Loucy (cell line): ENCODE measurements at regions not wholly inside any gene's neighbourhood (a gene's known extent, or its start where the extent isn't known, plus 50 kb on each side); places are given as distances from the start of the nearest gene placed in this dataset.

Experiments used
- H2AFZ ChIP-seq: fragments of 200-600 bp; sonication (generic); 2 replicates; pipeline ENCODE4 v1.6.0; 2016; ENCODE audit warnings: antibody characterized with exemption, mild to moderate bottlenecking, low read length, moderate library complexity
- H3F3A ChIP-seq: fragments of 200-600 bp; 2 replicates; pipeline ENCODE4 v1.6.0; 2016; ENCODE audit warnings: antibody characterized with exemption, low read depth, mild to moderate bottlenecking
- H3K27me3 ChIP-seq: fragments of 200-600 bp; sonication (generic); 2 replicates; pipeline ENCODE4 v1.6.1; 2014; ENCODE audit warnings: low read length, mild to moderate bottlenecking; ENCODE audit not compliant: insufficient read depth, poor library complexity, severe bottlenecking
- H3K36me3 ChIP-seq: fragments of 200-600 bp; sonication (generic); 2 replicates; pipeline ENCODE4 v1.6.1; 2016; ENCODE audit warnings: low read length; ENCODE audit not compliant: insufficient read depth
- H3K4me1 ChIP-seq: fragments of 200-600 bp; sonication (generic); 2 replicates; pipeline ENCODE4 v1.5.1; 2014; ENCODE audit warnings: low read length, mild to moderate bottlenecking; ENCODE audit not compliant: insufficient read depth, poor library complexity, severe bottlenecking
- H3K4me2 ChIP-seq: fragments of 200-600 bp; sonication (generic); 2 replicates; pipeline ENCODE4 v1.6.0; 2014; ENCODE audit warnings: antibody characterized with exemption, low read length, low read depth, mild to moderate bottlenecking; ENCODE audit not compliant: poor library complexity, severe bottlenecking
- H3K4me3 ChIP-seq: fragments of 200-600 bp; sonication (generic); 2 replicates; pipeline ENCODE4 v1.5.1; 2014; ENCODE audit warnings: low read length, mild to moderate bottlenecking, mixed read lengths; ENCODE audit not compliant: poor library complexity, severe bottlenecking
- H3K79me2 ChIP-seq: fragments of 200-600 bp; sonication (generic); 2 replicates; pipeline ENCODE4 v1.6.1; 2014; ENCODE audit warnings: low read length; ENCODE audit not compliant: insufficient read depth
- H3K9ac ChIP-seq: fragments of 200-600 bp; sonication (generic); 2 replicates; pipeline ENCODE4 v1.6.0; 2014; ENCODE audit warnings: mild to moderate bottlenecking, low read depth, low read length, moderate library complexity; ENCODE audit not compliant: poor library complexity, severe bottlenecking
- H3K9me2 ChIP-seq: fragments of 200-600 bp; sonication (generic); replicated peaks from 2 replicates; pipeline ENCODE4 v1.6.1; 2016; ENCODE audit warnings: low read depth, low read length, mixed read lengths
- H3K9me3 ChIP-seq: fragments of 200-600 bp; sonication (generic); 2 replicates; pipeline ENCODE4 v1.6.1; 2014; ENCODE audit warnings: mild to moderate bottlenecking, antibody characterized with exemption, low read length, low read depth; ENCODE audit not compliant: insufficient read depth
- H4K20me1 ChIP-seq: fragments of 200-600 bp; sonication (generic); 2 replicates; pipeline ENCODE4 v1.6.0; 2014; ENCODE audit warnings: antibody characterized with exemption, low read length, mild to moderate bottlenecking; ENCODE audit not compliant: insufficient read depth, poor library complexity, severe bottlenecking
- EZH2phosphoT487 ChIP-seq: fragments of 200-600 bp; IDR thresholded peaks from 2 replicates; pipeline ENCODE4 v1.6.1; 2018; ENCODE audit warnings: antibody characterized with exemption, mild to moderate bottlenecking, moderate library complexity, borderline replicate concordance
- TF ChIP-seq, protein P1 (sequence below): fragments of 200-600 bp; sonication (generic); conservative IDR thresholded peaks from 2 replicates; pipeline ENCODE4 v1.5.1; 2014; ENCODE audit warnings: mild to moderate bottlenecking, antibody characterized with exemption, low read length

DNA sequence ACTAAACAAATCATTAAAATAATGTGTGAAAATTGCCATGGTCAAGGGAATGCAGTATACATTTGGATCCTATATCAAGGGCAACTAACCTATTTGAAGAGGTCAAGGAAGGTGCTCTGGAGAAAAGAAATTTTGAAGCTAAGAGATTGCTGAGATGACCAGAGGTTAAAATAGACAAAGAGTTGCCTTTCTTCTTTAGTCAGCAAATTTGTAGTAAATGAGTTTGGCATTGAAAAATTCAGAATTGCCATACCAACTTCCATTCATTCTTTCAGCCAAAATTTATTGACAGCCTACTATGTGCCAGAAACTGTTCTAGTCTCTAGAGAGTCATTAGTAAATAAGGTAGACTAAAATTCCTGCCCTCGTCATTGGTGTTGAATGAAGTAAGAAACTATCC, 396.2 kb downstream of the BCL11A start:
- no peak overlapping the region for H3K4me3 ChIP-seq
- H3K27me3 ChIP-seq, result no peaks in the 10 kb centered on the region
- TF ChIP-seq, protein P1, sequence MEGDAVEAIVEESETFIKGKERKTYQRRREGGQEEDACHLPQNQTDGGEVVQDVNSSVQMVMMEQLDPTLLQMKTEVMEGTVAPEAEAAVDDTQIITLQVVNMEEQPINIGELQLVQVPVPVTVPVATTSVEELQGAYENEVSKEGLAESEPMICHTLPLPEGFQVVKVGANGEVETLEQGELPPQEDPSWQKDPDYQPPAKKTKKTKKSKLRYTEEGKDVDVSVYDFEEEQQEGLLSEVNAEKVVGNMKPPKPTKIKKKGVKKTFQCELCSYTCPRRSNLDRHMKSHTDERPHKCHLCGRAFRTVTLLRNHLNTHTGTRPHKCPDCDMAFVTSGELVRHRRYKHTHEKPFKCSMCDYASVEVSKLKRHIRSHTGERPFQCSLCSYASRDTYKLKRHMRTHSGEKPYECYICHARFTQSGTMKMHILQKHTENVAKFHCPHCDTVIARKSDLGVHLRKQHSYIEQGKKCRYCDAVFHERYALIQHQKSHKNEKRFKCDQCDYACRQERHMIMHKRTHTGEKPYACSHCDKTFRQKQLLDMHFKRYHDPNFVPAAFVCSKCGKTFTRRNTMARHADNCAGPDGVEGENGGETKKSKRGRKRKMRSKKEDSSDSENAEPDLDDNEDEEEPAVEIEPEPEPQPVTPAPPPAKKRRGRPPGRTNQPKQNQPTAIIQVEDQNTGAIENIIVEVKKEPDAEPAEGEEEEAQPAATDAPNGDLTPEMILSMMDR, result no peak
- TF ChIP-seq EZH2phosphoT487, result no peak
- H3K9me3 ChIP-seq, result 0 out of 2 replicates have a peak, but pooled peaks cover 8% of the 10 kb centered on the region
- H4K20me1 ChIP-seq, result no peaks in the 10 kb centered on the region
- no peak overlapping the region for H3K4me2 ChIP-seq
- H3K9ac ChIP-seq, result no peak overlapping the region
- no peaks in the 10 kb centered on the region for H3K79me2 ChIP-seq
- no peaks in the 10 kb centered on the region for H3F3A ChIP-seq
- no peaks in the 10 kb centered on the region for H3K4me1 ChIP-seq
- H3K9me2 ChIP-seq, result no peaks in the 10 kb centered on the region
- H3K36me3 ChIP-seq, result no peaks in the 10 kb centered on the region
- no peak overlapping the region for H2AFZ ChIP-seq

DNA sequence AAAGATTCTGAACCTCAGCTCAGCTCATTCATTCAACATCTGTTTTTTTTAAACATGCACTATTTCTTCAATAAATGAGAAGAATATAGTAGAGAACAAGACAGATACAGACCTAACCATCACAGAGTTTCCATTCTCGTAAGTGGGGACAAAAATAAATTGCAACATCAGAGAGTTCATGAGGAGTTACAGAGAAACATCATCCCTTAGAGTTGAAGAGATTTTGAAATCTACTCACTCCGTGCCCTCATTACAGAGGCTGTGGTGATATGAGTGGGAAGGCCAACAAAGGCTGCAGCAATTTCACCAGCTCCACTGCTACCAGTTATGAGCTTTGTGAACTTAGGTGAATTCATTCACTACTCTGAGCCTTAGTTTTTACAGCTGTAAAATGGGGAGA, 399.3 kb downstream of the BCL11A start:
- no peaks in the 10 kb centered on the region for H3K79me2 ChIP-seq
- H2AFZ ChIP-seq, result no peak overlapping the region
- no peak overlapping the region for H3K9ac ChIP-seq
- H3K4me1 ChIP-seq, result no peaks in the 10 kb centered on the region
- H3K4me3 ChIP-seq, result no peak overlapping the region
- no peaks in the 10 kb centered on the region for H3K27me3 ChIP-seq
- no peaks in the 10 kb centered on the region for H3K36me3 ChIP-seq
- H3K9me2 ChIP-seq, result no peaks in the 10 kb centered on the region
- TF ChIP-seq EZH2phosphoT487, result no peak
- TF ChIP-seq, protein P1, result no peak
- no peak overlapping the region for H3K4me2 ChIP-seq
- no peaks in the 10 kb centered on the region for H3F3A ChIP-seq
- no peaks in the 10 kb centered on the region for H4K20me1 ChIP-seq
- 0 out of 2 replicates have a peak, but pooled peaks cover 8% of the 10 kb centered on the region for H3K9me3 ChIP-seq

DNA sequence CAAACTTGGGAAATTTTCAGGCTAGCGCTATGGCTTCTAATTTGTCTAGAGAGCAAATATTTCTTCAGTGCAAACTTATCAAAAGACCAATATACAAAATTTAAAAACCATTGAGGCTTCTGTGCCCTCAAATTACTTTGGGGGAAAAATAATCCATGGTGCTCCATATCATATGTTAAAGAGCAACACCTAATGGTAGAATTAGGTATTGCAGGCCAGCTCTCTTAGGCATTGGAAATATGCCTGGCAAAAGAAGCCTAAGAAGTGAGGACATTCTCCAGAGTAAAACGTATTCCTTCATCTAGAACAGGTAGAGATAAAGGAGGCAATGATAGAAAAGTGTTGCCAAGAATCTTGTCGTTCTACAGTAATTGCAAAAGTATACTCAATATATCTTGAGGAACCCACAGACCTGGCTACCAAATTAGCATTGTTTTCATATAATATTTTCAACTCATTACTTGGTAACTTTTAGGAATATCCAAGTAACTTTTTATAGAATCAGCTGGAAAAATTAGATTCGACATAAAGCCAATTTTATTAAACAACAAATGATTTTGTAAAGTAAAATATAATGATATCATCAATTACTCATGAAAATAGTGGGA, 401.1 kb downstream of the BCL11A start:
- H3K79me2 ChIP-seq, result no peaks in the 10 kb centered on the region
- no peak overlapping the region for H3K4me2 ChIP-seq
- H3K36me3 ChIP-seq, result no peaks in the 10 kb centered on the region
- H2AFZ ChIP-seq, result no peak overlapping the region
- no peaks in the 10 kb centered on the region for H4K20me1 ChIP-seq
- no peaks in the 10 kb centered on the region for H3K4me1 ChIP-seq
- H3K9ac ChIP-seq, result no peak overlapping the region
- H3F3A ChIP-seq, result no peaks in the 10 kb centered on the region
- no peak for TF ChIP-seq EZH2phosphoT487
- TF ChIP-seq, protein P1, result peak; percentile 90
- H3K9me2 ChIP-seq, result no peaks in the 10 kb centered on the region
- no peaks in the 10 kb centered on the region for H3K27me3 ChIP-seq
- H3K9me3 ChIP-seq, result 0 out of 2 replicates have a peak, but pooled peaks cover 8% of the 10 kb centered on the region
- no peak overlapping the region for H3K4me3 ChIP-seq
